ENCODE measurements at regions not wholly inside any gene's neighbourhood (a gene's known extent, or its start where the extent isn't known, plus 50 kb on each side); places are given as distances from the start of the nearest gene placed in this dataset.
"Not testable (repeated sequence)": the region's sequence is repeated elsewhere in the genome, so short reads cannot be mapped to it uniquely, and the experiment has no call there.

GRCh38 chr1:229710746-229711145 lies 84.7 kb downstream of the URB2 start:
- DNase-seq, result no peak

GRCh38 chr1:229714306-229714705 lies 88.3 kb downstream of the URB2 start:
- DNase-seq, result no peak

GRCh38 chr1:229714964-229715603 lies 89.0 kb downstream of the URB2 start:
- no peak for DNase-seq

- DNase-seq, result peak; percentile 66
Measured at GRCh38 chr1:229716069-229716468, 90.0 kb downstream of the URB2 start.

- DNase-seq, result no peak
Measured at GRCh38 chr1:229716704-229717103, 90.7 kb downstream of the URB2 start.

GRCh38 chr1:229717786-229718576 lies 91.9 kb downstream of the URB2 start:
- peak; percentile 65 for DNase-seq

- no peak for DNase-seq
Measured at GRCh38 chr1:229726061-229726460, 100.0 kb downstream of the URB2 start.

- DNase-seq, result no peak
Measured at GRCh38 chr1:229729916-229730315, 103.9 kb downstream of the URB2 start.

- DNase-seq, result no peak
Measured at GRCh38 chr1:229730573-229730972, 104.5 kb downstream of the URB2 start.

GRCh38 chr1:229732061-229732460 lies 106.0 kb downstream of the URB2 start:
- no peak for DNase-seq

- DNase-seq, result no peak
Measured at GRCh38 chr1:229736376-229736775, 110.3 kb downstream of the URB2 start.

- DNase-seq, result not testable (repeated sequence)
Measured at GRCh38 chr1:229742614-229743013, 116.6 kb downstream of the URB2 start.

GRCh38 chr1:229749992-229750391 lies 123.9 kb downstream of the URB2 start:
- DNase-seq, result no peak

- DNase-seq, result no peak
Measured at GRCh38 chr1:229751610-229752009, 125.6 kb downstream of the URB2 start.

- DNase-seq, result no peak
Measured at GRCh38 chr1:229752679-229753078, 126.6 kb downstream of the URB2 start.

- DNase-seq, result no peak
Measured at GRCh38 chr1:229753764-229754551, 127.9 kb downstream of the URB2 start.

GRCh38 chr1:229756666-229757065 lies 130.6 kb downstream of the URB2 start:
- DNase-seq, result no peak

GRCh38 chr1:229757226-229757625 lies 131.2 kb downstream of the URB2 start:
- no peak for DNase-seq

GRCh38 chr1:229758101-229759036 lies 132.3 kb downstream of the URB2 start:
- no peak for DNase-seq

GRCh38 chr1:229759037-229759435 lies 133.0 kb downstream of the URB2 start:
- no peak for DNase-seq

- no peak for DNase-seq
Measured at GRCh38 chr1:229759586-229759985, 133.5 kb downstream of the URB2 start.

- DNase-seq, result no peak
Measured at GRCh38 chr1:229760478-229760996, 134.5 kb downstream of the URB2 start.
